Cardiac muscle cell (in vitro differentiated cells and primary cell): ENCODE measurements at regions not wholly inside any gene's neighbourhood (a gene's known extent, or its start where the extent isn't known, plus 50 kb on each side); places are given as distances from the start of the nearest gene placed in this dataset.

Experiments
- DNase-seq, 2 donors: peaks; one replicate each; pipeline versions ENCODE4 v3.0.0 to v3.0.0-alpha.2; 2010 to 2017; ENCODE audit warnings: low read depth in 1 of 2, low spot score in 1 of 2
- H3K27ac ChIP-seq: fragments of 200-600 bp; sonication (generic); 2 replicates; pipeline ENCODE4 v1.5.1; 2016
- H3K27me3 ChIP-seq: fragments of 200-600 bp; sonication (generic); 2 replicates; pipeline ENCODE4 v1.6.0; 2016; ENCODE audit warnings: control low read depth
- H3K36me3 ChIP-seq: fragments of 200-600 bp; sonication (generic); 2 replicates; pipeline ENCODE4 v1.5.1; 2016; ENCODE audit warnings: control low read depth
- H3K4me1 ChIP-seq: fragments of 200-600 bp; sonication (generic); 2 replicates; pipeline ENCODE4 v1.8.1; 2017; ENCODE audit warnings: low read depth, mild to moderate bottlenecking, mixed run types
- H3K4me3 ChIP-seq: fragments of 200-600 bp; sonication (generic); 2 replicates; pipeline ENCODE4 v1.5.1; 2016; ENCODE audit warnings: mild to moderate bottlenecking
- H3K9me3 ChIP-seq: fragments of 200-600 bp; sonication (generic); 2 replicates; pipeline ENCODE4 v1.5.1; 2017; ENCODE audit warnings: low read depth, mild to moderate bottlenecking, control low read depth
- TF ChIP-seq, protein P1 (sequence below): IDR thresholded peaks from 2 replicates; pipeline ENCODE4 v1.5.1; 2012; ENCODE audit warnings: low read depth, mild to moderate bottlenecking, low read length

DNA sequence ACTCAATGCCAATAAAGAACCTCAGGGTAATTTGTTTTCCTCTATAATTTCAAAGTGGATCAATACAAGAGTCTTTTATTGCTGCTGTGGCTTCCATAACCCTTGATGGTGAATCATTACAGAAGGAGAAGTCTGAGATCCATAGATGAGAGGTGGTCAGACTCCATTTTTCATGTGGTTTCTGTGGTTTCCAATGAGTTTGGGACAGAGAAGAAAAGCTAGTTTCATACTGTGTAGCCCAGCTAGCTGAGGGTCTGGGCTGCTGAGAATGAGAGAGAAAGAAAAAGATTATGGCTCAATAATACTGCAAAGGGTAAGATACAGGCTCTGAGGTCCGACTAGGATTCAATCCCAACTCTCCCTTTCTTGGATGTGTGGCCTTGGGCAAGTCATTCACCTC is 180.6 kb upstream of the LRRN1 start:
- no peaks in the 10 kb centered on the region for H3K4me1 ChIP-seq
- no peaks in the 10 kb centered on the region for H3K27me3 ChIP-seq
- DNase-seq: no peak
- H3K9me3 ChIP-seq: no peaks in the 10 kb centered on the region
- no peak overlapping the region for H3K4me3 ChIP-seq
- no peaks in the 10 kb centered on the region for H3K36me3 ChIP-seq
- no peak overlapping the region for H3K27ac ChIP-seq
- TF ChIP-seq, protein P1, sequence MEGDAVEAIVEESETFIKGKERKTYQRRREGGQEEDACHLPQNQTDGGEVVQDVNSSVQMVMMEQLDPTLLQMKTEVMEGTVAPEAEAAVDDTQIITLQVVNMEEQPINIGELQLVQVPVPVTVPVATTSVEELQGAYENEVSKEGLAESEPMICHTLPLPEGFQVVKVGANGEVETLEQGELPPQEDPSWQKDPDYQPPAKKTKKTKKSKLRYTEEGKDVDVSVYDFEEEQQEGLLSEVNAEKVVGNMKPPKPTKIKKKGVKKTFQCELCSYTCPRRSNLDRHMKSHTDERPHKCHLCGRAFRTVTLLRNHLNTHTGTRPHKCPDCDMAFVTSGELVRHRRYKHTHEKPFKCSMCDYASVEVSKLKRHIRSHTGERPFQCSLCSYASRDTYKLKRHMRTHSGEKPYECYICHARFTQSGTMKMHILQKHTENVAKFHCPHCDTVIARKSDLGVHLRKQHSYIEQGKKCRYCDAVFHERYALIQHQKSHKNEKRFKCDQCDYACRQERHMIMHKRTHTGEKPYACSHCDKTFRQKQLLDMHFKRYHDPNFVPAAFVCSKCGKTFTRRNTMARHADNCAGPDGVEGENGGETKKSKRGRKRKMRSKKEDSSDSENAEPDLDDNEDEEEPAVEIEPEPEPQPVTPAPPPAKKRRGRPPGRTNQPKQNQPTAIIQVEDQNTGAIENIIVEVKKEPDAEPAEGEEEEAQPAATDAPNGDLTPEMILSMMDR: no peak

DNA sequence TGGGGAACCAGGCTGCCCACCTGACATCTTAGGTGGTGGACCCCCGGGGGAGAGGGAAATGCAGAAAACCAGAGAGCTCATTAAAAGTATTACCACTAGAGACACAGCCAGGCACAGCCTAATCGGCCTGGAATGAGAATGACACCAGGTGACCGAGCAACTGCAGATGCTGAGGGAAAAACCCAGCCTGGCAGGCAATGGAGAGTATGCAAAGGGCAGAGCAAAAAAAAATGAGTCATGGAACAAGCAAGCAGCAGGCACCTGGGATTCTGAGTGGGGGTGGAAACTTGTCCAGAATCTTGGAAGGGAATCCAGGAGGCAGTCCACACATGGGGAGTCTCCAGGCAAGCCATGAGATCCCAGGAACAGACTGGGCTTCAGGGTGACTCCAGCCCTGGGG is 183.7 kb upstream of the LRRN1 start:
- H3K9me3 ChIP-seq: no peaks in the 10 kb centered on the region
- TF ChIP-seq, protein P1: no peak
- no peaks in the 10 kb centered on the region for H3K4me1 ChIP-seq
- no peak overlapping the region for H3K4me3 ChIP-seq
- H3K27me3 ChIP-seq: no peaks in the 10 kb centered on the region
- H3K27ac ChIP-seq: no peak overlapping the region
- no peaks in the 10 kb centered on the region for H3K36me3 ChIP-seq
- no peak for DNase-seq

DNA sequence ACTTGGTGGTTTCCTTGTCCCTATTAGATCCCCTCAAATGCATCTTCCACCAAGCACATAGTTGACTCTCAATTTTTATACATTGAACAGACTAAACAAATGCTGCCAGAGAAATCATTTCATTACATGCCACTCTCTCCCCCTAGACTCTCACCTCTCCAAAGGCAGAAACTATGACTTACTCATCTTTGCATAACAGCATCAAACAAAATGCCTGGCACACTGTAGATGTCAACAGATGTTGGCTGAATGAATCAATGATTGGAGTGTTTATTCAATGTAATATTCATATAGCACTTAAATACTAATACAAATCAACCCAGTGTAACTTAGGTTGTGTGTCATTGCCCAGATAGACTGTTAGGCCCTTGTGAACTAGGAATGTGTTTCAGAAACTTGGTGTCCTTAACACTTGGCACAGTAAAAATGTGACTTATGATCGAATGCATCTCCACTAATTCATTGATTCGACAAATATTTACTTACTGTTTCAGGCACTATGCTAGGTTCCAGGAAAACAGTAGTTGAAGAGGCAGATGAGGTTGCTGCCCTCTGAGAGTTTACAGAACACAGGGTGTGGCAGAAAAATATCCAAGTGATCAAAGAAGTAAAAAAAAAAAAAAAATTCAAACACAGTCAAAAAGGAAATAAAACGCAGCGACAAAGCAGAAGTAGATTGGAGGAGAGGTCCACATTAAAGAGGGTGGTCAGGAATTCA is 188.5 kb upstream of the LRRN1 start:
- Histone ChIP-seq H3K27ac (no peak overlapping the region), H3K4me1 (no peaks in the 10 kb centered on the region), H3K9me3 (no peaks in the 10 kb centered on the region), H3K27me3 (peaks cover 2% of the 10 kb centered on the region), H3K36me3 (no peaks in the 10 kb centered on the region), H3K4me3 (no peak overlapping the region)
- TF ChIP-seq, protein P1: no peak
- no peak for DNase-seq

DNA sequence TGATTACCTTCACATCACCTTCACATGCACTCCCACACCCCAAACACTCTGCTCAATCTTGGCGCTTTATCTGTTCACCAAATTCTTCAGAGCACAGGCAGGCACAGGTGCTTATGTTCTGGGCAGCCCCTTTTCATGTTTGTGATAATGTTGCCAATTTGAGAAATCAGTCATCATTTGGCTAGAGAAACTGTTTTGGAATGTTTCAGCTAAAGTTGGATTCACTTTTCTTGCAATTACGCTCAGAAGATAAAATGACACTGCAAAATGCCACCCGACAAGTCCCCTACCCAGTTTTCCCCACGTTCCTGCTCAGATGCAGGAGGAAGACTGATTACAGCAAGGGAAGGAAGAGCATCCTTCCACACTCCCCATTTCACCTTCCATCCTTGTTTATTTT is 192.9 kb upstream of the LRRN1 start:
- TF ChIP-seq, protein P1: no peak
- H3K27me3 ChIP-seq: peaks cover 3% of the 10 kb centered on the region
- no peak for DNase-seq
- H3K36me3 ChIP-seq: no peaks in the 10 kb centered on the region
- no peaks in the 10 kb centered on the region for H3K9me3 ChIP-seq
- H3K4me3 ChIP-seq: no peak overlapping the region
- no peak overlapping the region for H3K27ac ChIP-seq
- H3K4me1 ChIP-seq: no peaks in the 10 kb centered on the region

DNA sequence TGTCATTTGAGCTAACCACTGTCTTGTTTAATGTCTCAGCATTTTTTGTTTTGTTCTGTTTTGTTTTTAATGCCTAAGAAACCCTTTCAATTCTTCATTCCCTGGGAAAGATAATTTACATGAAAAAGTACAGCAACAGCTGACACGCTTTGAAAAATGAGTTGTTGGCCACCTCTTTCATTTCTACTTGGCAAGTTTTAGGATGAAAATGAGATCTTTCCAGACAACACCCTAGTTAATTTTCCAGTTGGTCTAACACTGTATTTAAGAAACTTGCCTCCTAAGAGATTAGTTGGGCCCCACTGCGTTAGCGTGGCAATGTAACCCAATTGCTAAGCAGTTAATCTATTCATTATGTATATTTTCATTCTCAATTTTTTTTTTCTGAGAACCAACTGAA is 194.0 kb upstream of the LRRN1 start:
- TF ChIP-seq, protein P1: no peak
- no peaks in the 10 kb centered on the region for H3K36me3 ChIP-seq
- H3K9me3 ChIP-seq: no peaks in the 10 kb centered on the region
- no peak for DNase-seq
- no peaks in the 10 kb centered on the region for H3K4me1 ChIP-seq
- peaks cover 3% of the 10 kb centered on the region for H3K27me3 ChIP-seq
- no peak overlapping the region for H3K27ac ChIP-seq
- H3K4me3 ChIP-seq: no peak overlapping the region
